ENCODE measurements at regions not wholly inside any gene's neighbourhood (a gene's known extent, or its start where the extent isn't known, plus 50 kb on each side); places are given as distances from the start of the nearest gene placed in this dataset.

- no peak for TF ChIP-seq CTCF (IDR thresholded peaks at IDR 0.05)
- Mint-ChIP-seq H3K4me3 (no peak overlapping the region), H3K4me1 (ENCODE audit: low read depth) (peaks cover 15% of the 10 kb centered on the region), H3K27me3 (no peaks in the 10 kb centered on the region), H3K27ac (no peak overlapping the region), H3K9me3 (peaks cover 19% of the 10 kb centered on the region), H3K36me3 (ENCODE audit: low read depth) (no peaks in the 10 kb centered on the region)
- POLR2A ChIA-PET, result no interaction called here
- CTCF ChIA-PET, result no interaction called here
- Histone ChIP-seq H3K36me3 (ENCODE audit: insufficient read depth, low read length) (no peaks in the 10 kb centered on the region), H3K4me1 (ENCODE audit: insufficient read depth, low read length) (peaks cover 12% of the 10 kb centered on the region), H3K27me3 (ENCODE audit: control insufficient read depth in 1 of 2, insufficient read depth in 2 of 2, low read length in 2 of 2) (no peaks in the 10 kb centered on the region), H3K9me3 (ENCODE audit: control insufficient read depth in 1 of 2, insufficient read depth in 1 of 2, low read length in 2 of 2) (no peaks in the 10 kb centered on the region), H3K4me3 (ENCODE audit: low read length) (no peak overlapping the region), H3K27ac (ENCODE audit: low read depth in 1 of 2, low read length in 2 of 2) (no peak overlapping the region)
- DNase-seq (peak; percentile 4 to 83 (median 32)), ATAC-seq (ENCODE audit: poor library complexity) (peak; percentile 64)
- intact Hi-C loops (cut with DNase I, micrococcal nuclease), result no loop called here
Observed at GRCh38 chr2:147182260-147182659, 662.6 kb upstream of the ACVR2A start.

- intact Hi-C loops (cut with DNase I, micrococcal nuclease), result no loop called here
- Mint-ChIP-seq H3K9me3 (peaks cover 19% of the 10 kb centered on the region), H3K27me3 (no peaks in the 10 kb centered on the region), H3K4me3 (no peak overlapping the region), H3K36me3 (ENCODE audit: low read depth) (no peaks in the 10 kb centered on the region), H3K4me1 (ENCODE audit: low read depth) (peaks cover 15% of the 10 kb centered on the region), H3K27ac (no peak overlapping the region)
- ATAC-seq (ENCODE audit: poor library complexity) (no peak), DNase-seq (peak in 3 of 14 experiments; percentile 19 to 28 (median 21))
- Histone ChIP-seq H3K9me3 (ENCODE audit: control insufficient read depth in 1 of 2, insufficient read depth in 1 of 2, low read length in 2 of 2) (no peaks in the 10 kb centered on the region), H3K27me3 (ENCODE audit: control insufficient read depth in 1 of 2, insufficient read depth in 2 of 2, low read length in 2 of 2) (no peaks in the 10 kb centered on the region), H3K36me3 (ENCODE audit: insufficient read depth, low read length) (no peaks in the 10 kb centered on the region), H3K4me3 (ENCODE audit: low read length) (no peak overlapping the region), H3K27ac (ENCODE audit: low read depth in 1 of 2, low read length in 2 of 2) (no peak overlapping the region), H3K4me1 (ENCODE audit: insufficient read depth, low read length) (peaks cover 12% of the 10 kb centered on the region)
- CTCF ChIA-PET, result no interaction called here
- TF ChIP-seq CTCF (IDR thresholded peaks at IDR 0.05), result no peak
- POLR2A ChIA-PET, result no interaction called here
Observed at GRCh38 chr2:147181351-147182029, 663.3 kb upstream of the ACVR2A start.

GRCh38 chr2:147177071-147177857 lies 667.6 kb upstream of the ACVR2A start:
- H3K27me3 Mint-ChIP-seq, result no peaks in the 10 kb centered on the region
- H3K4me1 ChIP-seq (ENCODE audit: insufficient read depth, low read length), result peaks cover 7% of the 10 kb centered on the region
- ATAC-seq (ENCODE audit: poor library complexity), result no peak

More at GRCh38 chr2:147177071-147177857, 667.6 kb upstream of the ACVR2A start:
- H3K36me3 Mint-ChIP-seq (ENCODE audit: low read depth), result no peaks in the 10 kb centered on the region
- H3K27ac Mint-ChIP-seq, result no peak overlapping the region
- no peak overlapping the region for H3K4me3 Mint-ChIP-seq
- H3K9me3 Mint-ChIP-seq, result peaks cover 16% of the 10 kb centered on the region
- no peaks in the 10 kb centered on the region for H3K9me3 ChIP-seq (ENCODE audit: control insufficient read depth in 1 of 2, insufficient read depth in 1 of 2, low read length in 2 of 2)
- no peak overlapping the region for H3K4me3 ChIP-seq (ENCODE audit: low read length)
- TF ChIP-seq CTCF (IDR thresholded peaks at IDR 0.05), result no peak
- DNase-seq, result no peak
- no peak overlapping the region for H3K27ac ChIP-seq (ENCODE audit: low read depth in 1 of 2, low read length in 2 of 2)
- intact Hi-C loops (cut with DNase I, micrococcal nuclease), result no loop called here
- H3K4me1 Mint-ChIP-seq (ENCODE audit: low read depth), result peaks cover 12% of the 10 kb centered on the region
- H3K27me3 ChIP-seq (ENCODE audit: control insufficient read depth in 1 of 2, insufficient read depth in 2 of 2, low read length in 2 of 2), result no peaks in the 10 kb centered on the region
- ChIA-PET POLR2A (no interaction called here), CTCF (interaction anchor here (0.6 to 0.8 kb wide), 2 partner anchors 8 to 372 kb away, joined by 3 to 5 read pairs; no protein-coding TSS in a partner anchor)
- H3K36me3 ChIP-seq (ENCODE audit: insufficient read depth, low read length), result no peaks in the 10 kb centered on the region
